ENCODE measurements at regions not wholly inside any gene's neighbourhood (a gene's known extent, or its start where the extent isn't known, plus 50 kb on each side); places are given as distances from the start of the nearest gene placed in this dataset.

Small RNA genes in the stretch of these regions (small RNA-seq; reads per million reads assigned to genes)
- gene RF00019 (0 reads per million in 6 experiments), gene RF00432 (0 to 2.1 (median 0) reads per million in 6 experiments)
